Keratinocyte (primary cell): ENCODE measurements at regions not wholly inside any gene's neighbourhood (a gene's known extent, or its start where the extent isn't known, plus 50 kb on each side); places are given as distances from the start of the nearest gene placed in this dataset.

Experiments
- EZH2 ChIP-seq: IDR thresholded peaks from one replicate; pipeline ENCODE4 v1.6.1; 2012; ENCODE audit warnings: inconsistent platforms, mild to moderate bottlenecking, low read length, moderate library complexity
- TF ChIP-seq, protein P1 (sequence below), 3 experiments: IDR thresholded peaks in 1 of 3; conservative IDR thresholded peaks in 1 of 3; optimal IDR thresholded peaks in 1 of 3; 2 replicates in 2 of 3; 3 replicates in 1 of 3; pipeline versions ENCODE3 to v1.5.1; 2011; ENCODE audit warnings: low read length in 3 of 3, mild to moderate bottlenecking in 3 of 3, moderate library complexity in 2 of 3, control low read depth in 1 of 3, inconsistent platforms in 1 of 3; ENCODE audit not compliant: insufficient read depth in 2 of 3; ENCODE audit errors: extremely low read depth in 1 of 3

GRCh38 chr15:81812456-81812855 is 233.4 kb downstream of the MEX3B start:
- TF ChIP-seq EZH2: no peak
- TF ChIP-seq, protein P1, sequence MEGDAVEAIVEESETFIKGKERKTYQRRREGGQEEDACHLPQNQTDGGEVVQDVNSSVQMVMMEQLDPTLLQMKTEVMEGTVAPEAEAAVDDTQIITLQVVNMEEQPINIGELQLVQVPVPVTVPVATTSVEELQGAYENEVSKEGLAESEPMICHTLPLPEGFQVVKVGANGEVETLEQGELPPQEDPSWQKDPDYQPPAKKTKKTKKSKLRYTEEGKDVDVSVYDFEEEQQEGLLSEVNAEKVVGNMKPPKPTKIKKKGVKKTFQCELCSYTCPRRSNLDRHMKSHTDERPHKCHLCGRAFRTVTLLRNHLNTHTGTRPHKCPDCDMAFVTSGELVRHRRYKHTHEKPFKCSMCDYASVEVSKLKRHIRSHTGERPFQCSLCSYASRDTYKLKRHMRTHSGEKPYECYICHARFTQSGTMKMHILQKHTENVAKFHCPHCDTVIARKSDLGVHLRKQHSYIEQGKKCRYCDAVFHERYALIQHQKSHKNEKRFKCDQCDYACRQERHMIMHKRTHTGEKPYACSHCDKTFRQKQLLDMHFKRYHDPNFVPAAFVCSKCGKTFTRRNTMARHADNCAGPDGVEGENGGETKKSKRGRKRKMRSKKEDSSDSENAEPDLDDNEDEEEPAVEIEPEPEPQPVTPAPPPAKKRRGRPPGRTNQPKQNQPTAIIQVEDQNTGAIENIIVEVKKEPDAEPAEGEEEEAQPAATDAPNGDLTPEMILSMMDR (optimal IDR thresholded peaks at IDR 0.05 in 1 of 3, IDR thresholded peaks at IDR 0.05 in 1 of 3, conservative IDR thresholded peaks at IDR 0.05 in 1 of 3; ENCODE audit: extremely low read depth in 1 of 3, insufficient read depth in 2 of 3, low read length in 3 of 3): no peak
